ENCODE measurements at regions not wholly inside any gene's neighbourhood (a gene's known extent, or its start where the extent isn't known, plus 50 kb on each side); places are given as distances from the start of the nearest gene placed in this dataset.

DNA sequence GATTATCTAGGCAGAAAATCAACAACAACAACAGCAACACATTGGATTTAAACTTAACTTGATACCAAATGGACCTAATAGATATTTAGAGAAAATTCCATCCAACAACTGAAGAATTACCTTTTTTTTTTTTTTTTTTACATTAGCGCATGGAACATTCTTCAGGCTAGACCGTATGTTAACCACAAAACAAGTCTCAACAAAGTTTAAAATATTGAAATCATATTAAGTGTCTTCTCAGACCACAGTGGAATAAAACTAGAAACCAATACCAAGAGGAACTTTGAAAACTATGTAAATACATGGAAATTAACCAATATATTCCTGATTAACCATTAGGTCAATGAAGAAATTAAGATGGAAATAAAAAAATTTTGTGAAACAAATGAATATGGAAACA is 315.8 kb downstream of the CSNK1G3 start:
- no peaks in the 10 kb centered on the region for H3K27me3 ChIP-seq (replicated peaks in 1 of 7)
- H3K4me3 ChIP-seq = no peak overlapping the region
- no peaks in the 10 kb centered on the region for H3K4me1 ChIP-seq
- peaks cover 0 to 26% (median 10%) of the 10 kb centered on the region in 8 donors for H3K9me3 ChIP-seq
- intact Hi-C loops (cut with DNase I; ENCODE audit: low total_unique reads) = no loop called here
- TF ChIP-seq, protein P1, sequence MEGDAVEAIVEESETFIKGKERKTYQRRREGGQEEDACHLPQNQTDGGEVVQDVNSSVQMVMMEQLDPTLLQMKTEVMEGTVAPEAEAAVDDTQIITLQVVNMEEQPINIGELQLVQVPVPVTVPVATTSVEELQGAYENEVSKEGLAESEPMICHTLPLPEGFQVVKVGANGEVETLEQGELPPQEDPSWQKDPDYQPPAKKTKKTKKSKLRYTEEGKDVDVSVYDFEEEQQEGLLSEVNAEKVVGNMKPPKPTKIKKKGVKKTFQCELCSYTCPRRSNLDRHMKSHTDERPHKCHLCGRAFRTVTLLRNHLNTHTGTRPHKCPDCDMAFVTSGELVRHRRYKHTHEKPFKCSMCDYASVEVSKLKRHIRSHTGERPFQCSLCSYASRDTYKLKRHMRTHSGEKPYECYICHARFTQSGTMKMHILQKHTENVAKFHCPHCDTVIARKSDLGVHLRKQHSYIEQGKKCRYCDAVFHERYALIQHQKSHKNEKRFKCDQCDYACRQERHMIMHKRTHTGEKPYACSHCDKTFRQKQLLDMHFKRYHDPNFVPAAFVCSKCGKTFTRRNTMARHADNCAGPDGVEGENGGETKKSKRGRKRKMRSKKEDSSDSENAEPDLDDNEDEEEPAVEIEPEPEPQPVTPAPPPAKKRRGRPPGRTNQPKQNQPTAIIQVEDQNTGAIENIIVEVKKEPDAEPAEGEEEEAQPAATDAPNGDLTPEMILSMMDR (IDR thresholded peaks at IDR 0.05 in 8 of 11, conservative IDR thresholded peaks at IDR 0.05 in 3 of 11) = no peak
- no peak for TF ChIP-seq POLR2A (IDR thresholded peaks at IDR 0.05)
- no peaks in the 10 kb centered on the region for H3K36me3 ChIP-seq
- no peak overlapping the region for H3K27ac ChIP-seq
- DNase-seq = no peak
- 88 to 97% (median 93%) methylated on average over 2 of the region's 2 CpGs for WGBS, 5 donors

DNA sequence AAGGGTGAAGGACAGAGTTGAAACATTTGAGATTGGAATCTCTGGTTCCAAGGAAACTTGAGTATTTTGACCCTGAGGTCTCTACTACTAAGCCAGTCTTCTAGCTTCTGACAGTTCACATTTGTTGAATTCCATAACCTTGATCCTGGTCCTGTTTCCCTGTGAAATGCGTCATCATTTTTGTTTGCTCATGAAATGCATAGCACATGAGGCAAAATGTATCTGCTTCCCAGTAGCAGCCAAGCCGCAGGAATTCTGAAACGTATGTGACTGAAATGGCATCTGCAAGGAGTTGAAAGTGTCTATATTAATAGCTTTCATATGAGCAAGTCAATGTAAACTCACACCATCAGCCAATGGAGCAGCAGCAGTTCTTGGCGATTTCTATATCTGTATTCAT is 307.9 kb downstream of the CSNK1G3 start:
- no peak for TF ChIP-seq POLR2AphosphoS5 (IDR thresholded peaks at IDR 0.05)
- Histone ChIP-seq H3K4me1 (no peaks in the 10 kb centered on the region), H3K36me3 (no peaks in the 10 kb centered on the region), H3K27me3 (replicated peaks in 1 of 7) (no peaks in the 10 kb centered on the region), H3K4me3 (no peak overlapping the region), H3K27ac (no peak overlapping the region), H3K9me3 (peaks cover 0 to 7% (median 5%) of the 10 kb centered on the region in 8 donors)
- 87 to 92% (median 89%) methylated on average over 4 of the region's 4 CpGs for WGBS, 5 donors
- no peak for DNase-seq
- intact Hi-C loops (cut with DNase I; ENCODE audit: low total_unique reads) = no loop called here

DNA sequence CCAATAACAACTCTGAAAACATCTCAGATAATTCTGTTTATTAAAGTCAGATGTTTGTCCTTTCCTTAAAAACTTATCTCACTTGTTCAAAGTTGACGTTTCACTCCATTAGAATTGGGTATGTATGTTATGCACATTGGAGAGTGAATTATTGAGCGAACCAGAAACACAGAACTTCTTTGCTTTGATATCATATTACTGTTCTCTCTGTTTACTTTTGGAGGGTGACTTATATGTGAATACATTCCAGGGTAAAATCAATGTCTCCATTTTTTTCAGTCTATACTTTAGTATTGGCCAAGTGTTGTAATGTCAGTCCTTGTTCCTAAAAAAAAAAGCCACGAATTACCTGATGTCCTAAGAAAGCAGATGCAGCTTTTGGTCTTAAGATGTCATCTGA is 307.4 kb downstream of the CSNK1G3 start:
- intact Hi-C loops (cut with DNase I; ENCODE audit: low total_unique reads) = no loop called here
- WGBS, 5 donors = 82 to 94% (median 85%) methylated on average over 3 of the region's 3 CpGs
- Histone ChIP-seq H3K27me3 (replicated peaks in 1 of 7) (no peaks in the 10 kb centered on the region), H3K27ac (no peak overlapping the region), H3K9me3 (peaks cover 0 to 2% (median under 1%) of the 10 kb centered on the region in 8 donors), H3K4me1 (no peaks in the 10 kb centered on the region), H3K4me3 (no peak overlapping the region), H3K36me3 (no peaks in the 10 kb centered on the region)
- DNase-seq = no peak
- no peak for TF ChIP-seq POLR2A (IDR thresholded peaks at IDR 0.05)
- no peak for TF ChIP-seq POLR2AphosphoS5 (IDR thresholded peaks at IDR 0.05)
- TF ChIP-seq, protein P1 (IDR thresholded peaks at IDR 0.05 in 8 of 11, conservative IDR thresholded peaks at IDR 0.05 in 3 of 11) = no peak

DNA sequence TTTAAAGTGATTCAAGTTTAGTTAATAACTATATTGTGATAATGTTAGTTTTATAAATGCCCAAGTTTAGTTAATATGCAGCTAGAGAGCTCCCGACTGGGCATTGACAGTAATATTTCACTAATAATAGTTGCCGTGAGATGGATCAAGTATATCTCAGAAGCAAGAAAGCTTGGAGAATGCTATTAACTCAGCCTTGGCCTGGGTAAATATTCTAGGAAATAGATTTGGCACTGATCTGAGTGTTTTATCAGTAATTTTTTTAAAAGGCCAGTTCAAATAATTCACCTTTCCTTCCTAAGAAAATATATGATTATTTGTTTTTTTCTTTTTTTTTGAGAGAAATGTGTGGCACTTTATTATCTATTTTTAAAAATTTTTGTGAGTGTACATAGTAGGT is 305.3 kb downstream of the CSNK1G3 start:
- intact Hi-C loops (cut with DNase I; ENCODE audit: low total_unique reads) = no loop called here
- no peaks in the 10 kb centered on the region for H3K4me1 ChIP-seq
- 74 to 83% (median 76%) methylated on average over 2 of the region's 2 CpGs for WGBS, 5 donors
- TF ChIP-seq POLR2A (IDR thresholded peaks at IDR 0.05) = no peak
- H3K4me3 ChIP-seq = no peak overlapping the region
- H3K36me3 ChIP-seq = no peaks in the 10 kb centered on the region
- no peaks in the 10 kb centered on the region for H3K27me3 ChIP-seq (replicated peaks in 1 of 7)
- H3K9me3 ChIP-seq = no peaks in the 10 kb centered on the region
- no peak for DNase-seq
- no peak overlapping the region for H3K27ac ChIP-seq

DNA sequence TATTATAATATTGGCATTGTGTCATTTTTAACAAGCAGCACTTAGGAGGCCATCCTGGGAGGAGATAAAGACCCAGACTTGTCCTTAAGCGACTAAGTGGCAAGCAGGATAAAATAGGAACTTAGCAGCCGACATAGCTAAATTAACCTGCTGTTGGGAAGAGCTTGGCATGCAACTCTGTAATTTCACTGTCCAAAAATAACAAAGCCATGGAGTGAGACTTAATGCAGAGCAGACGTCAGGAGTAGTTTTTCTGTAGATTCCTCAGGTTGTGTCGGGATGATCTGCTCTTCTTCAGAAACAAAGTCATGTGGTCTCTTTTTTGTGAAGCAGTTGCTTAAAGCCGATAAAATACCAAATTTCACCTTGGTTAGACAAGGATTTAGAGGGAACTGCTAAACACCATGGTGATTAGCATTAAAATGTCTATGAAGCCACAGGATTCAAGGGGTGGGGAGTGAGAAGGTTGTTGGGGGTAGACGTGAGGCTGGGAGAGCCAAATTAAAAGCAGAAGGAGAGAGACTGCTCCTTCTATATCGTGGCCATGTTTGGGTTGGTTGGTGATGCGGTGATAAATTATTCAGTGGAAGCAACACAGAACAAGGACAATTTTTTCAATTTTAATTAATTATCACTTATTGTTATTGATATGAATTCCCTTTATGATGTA is 303.0 kb downstream of the CSNK1G3 start:
- Histone ChIP-seq H3K27me3 (replicated peaks in 1 of 7) (no peaks in the 10 kb centered on the region), H3K4me3 (no peak overlapping the region), H3K4me1 (peaks cover 0 to 17% (median 5%) of the 10 kb centered on the region in 6 donors), H3K27ac (no peak overlapping the region), H3K9me3 (no peaks in the 10 kb centered on the region), H3K36me3 (no peaks in the 10 kb centered on the region)
- TF ChIP-seq, protein P1 (IDR thresholded peaks at IDR 0.05 in 8 of 11, conservative IDR thresholded peaks at IDR 0.05 in 3 of 11) = no peak
- TF ChIP-seq POLR2AphosphoS5 (IDR thresholded peaks at IDR 0.05) (no peak), POLR2A (IDR thresholded peaks at IDR 0.05) (no peak)
- no peak for DNase-seq
- intact Hi-C loops (cut with DNase I; ENCODE audit: low total_unique reads) = no loop called here
- 69 to 77% (median 76%) methylated on average over 8 of the region's 8 CpGs for WGBS, 5 donors

Data from spleen (tissue), 11 donors.